H1 (cell line): ENCODE measurements at regions not wholly inside any gene's neighbourhood (a gene's known extent, or its start where the extent isn't known, plus 50 kb on each side); places are given as distances from the start of the nearest gene placed in this dataset.
"Not testable (repeated sequence)": the region's sequence is repeated elsewhere in the genome, so short reads cannot be mapped to it uniquely, and the experiment has no call there.

Source experiments
- CTCF ChIA-PET: fragments of 300-600 bp; sonication (Branson Sonifier 250); formaldehyde crosslinking; loops from one replicate; lab custom pipeline; 2021; ENCODE audit not compliant: partially characterized antibody; lab: Charles Lee
- POLR2A ChIA-PET: fragments of 300-600 bp; sonication (Branson Sonifier 250); formaldehyde crosslinking; loops from one replicate; lab custom pipeline; 2021; ENCODE audit warnings: inconsistent platforms; ENCODE audit not compliant: partially characterized antibody; lab: Charles Lee
- DNase-seq, 2 experiments: peaks; one replicate each; pipeline versions ENCODE4 v3.0.0 to v3.0.0-alpha.2; 2010 to 2022; ENCODE audit warnings: low spot score in 2 of 2, low read depth in 1 of 2, mixed read lengths in 1 of 2
- FAIRE-seq: peaks from 2 replicates; lab custom pipeline; 2011; peaks lifted over from hg19 to GRCh38; lab: Jason Lieb, UNC
- H2AFZ ChIP-seq: 2 replicates; pipeline ENCODE4 v1.8.1; 2012; ENCODE audit warnings: low read length, inconsistent platforms
- H2AK5ac ChIP-seq: 2 replicates; pipeline ENCODE4 v1.6.1; 2013; ENCODE audit warnings: low read depth, low read length
- H2BK120ac ChIP-seq: replicated peaks from 2 replicates; pipeline ENCODE3; 2013; ENCODE audit warnings: low read depth, low read length, inconsistent platforms
- H2BK12ac ChIP-seq: 2 replicates; pipeline ENCODE4 v1.6.1; 2013; ENCODE audit warnings: low read depth, low read length
- H2BK15ac ChIP-seq: 2 replicates; pipeline ENCODE4 v1.6.1; 2013; ENCODE audit warnings: low read length
- H2BK20ac ChIP-seq: 2 replicates; pipeline ENCODE4 v1.6.1; 2013; ENCODE audit warnings: low read length
- H2BK5ac ChIP-seq: 2 replicates; pipeline ENCODE4 v1.6.1; 2013; ENCODE audit warnings: low read depth, low read length
- H3K14ac ChIP-seq: 2 replicates; pipeline ENCODE4 v1.6.1; 2013; ENCODE audit warnings: inconsistent platforms; ENCODE audit not compliant: insufficient read length
- H3K18ac ChIP-seq: 2 replicates; pipeline ENCODE4 v1.6.1; 2013; ENCODE audit warnings: low read length; ENCODE audit errors: extremely low read depth
- H3K23ac ChIP-seq: 2 replicates; pipeline ENCODE4 v1.6.1; 2013; ENCODE audit warnings: inconsistent platforms; ENCODE audit not compliant: insufficient read length
- H3K23me2 ChIP-seq: 2 replicates; pipeline ENCODE4 v1.6.1; 2013; ENCODE audit warnings: low read depth, low read length
- H3K27ac ChIP-seq: 2 replicates; pipeline ENCODE4 v1.6.1; 2011; ENCODE audit warnings: low read depth, low read length, inconsistent platforms
- H3K27me3 ChIP-seq, 4 experiments: replicated peaks in 1 of 4; 1 replicate in 1 of 4; 2 replicates in 3 of 4; pipeline versions ENCODE4 v1.6.1 to v1.8.1; 2011 to 2013; ENCODE audit warnings: low read length in 3 of 4, mild to moderate bottlenecking in 3 of 4, inconsistent platforms in 2 of 4, mixed read lengths in 2 of 4, moderate library complexity in 1 of 4; ENCODE audit not compliant: control insufficient read depth in 3 of 4, insufficient read depth in 3 of 4; ENCODE audit errors: extremely low read depth in 1 of 4
- H3K36me3 ChIP-seq, 4 experiments: 2 replicates each; pipeline versions ENCODE4 v1.6.1 to v1.8.1; 2011 to 2013; ENCODE audit warnings: mild to moderate bottlenecking in 4 of 4, low read length in 3 of 4, moderate library complexity in 2 of 4, control low read depth in 1 of 4, inconsistent platforms in 1 of 4; ENCODE audit not compliant: insufficient read depth in 4 of 4, control insufficient read depth in 2 of 4
- H3K4ac ChIP-seq: replicated peaks from 2 replicates; pipeline ENCODE3; 2013; ENCODE audit warnings: low read length, low read depth, mixed read lengths, inconsistent platforms; ENCODE audit not compliant: insufficient read length
- H3K4me1 ChIP-seq, 4 experiments: replicated peaks in 1 of 4; 1 replicate in 1 of 4; 2 replicates in 3 of 4; pipeline versions ENCODE4 v1.6.1 to v1.8.1; 2011 to 2013; ENCODE audit warnings: low read length in 3 of 4, inconsistent platforms in 2 of 4, mixed read lengths in 1 of 4; ENCODE audit not compliant: insufficient read depth in 4 of 4, control insufficient read depth in 3 of 4
- H3K4me2 ChIP-seq, 2 experiments: 2 replicates each; pipeline versions ENCODE4 v1.6.1 to v1.8.1; 2011 to 2013; ENCODE audit warnings: low read depth in 2 of 2, low read length in 2 of 2, control low read depth in 1 of 2, inconsistent platforms in 1 of 2, mild to moderate bottlenecking in 1 of 2; ENCODE audit not compliant: insufficient read depth in 1 of 2
- H3K4me3 ChIP-seq, 4 experiments: fragments of 200-600, 300-600 bp in 1 of 4; sonication (generic), shearing (Covaris generic), sonication (Bioruptor Twin) in 1 of 4; 2 replicates each; pipeline versions ENCODE4 v1.5.1 to v1.8.1; 2011 to 2016; ENCODE audit warnings: low read length in 4 of 4, low read depth in 3 of 4, control low read depth in 2 of 4, inconsistent platforms in 2 of 4, mild to moderate bottlenecking in 2 of 4, mixed read lengths in 1 of 4, moderate library complexity in 1 of 4; ENCODE audit not compliant: insufficient read depth in 2 of 4; ENCODE audit errors: extremely low read depth in 1 of 4
- H3K56ac ChIP-seq: replicated peaks from 2 replicates; pipeline ENCODE3; 2013; ENCODE audit warnings: low read depth, mild to moderate bottlenecking, mixed read lengths, low read length, inconsistent platforms; ENCODE audit not compliant: insufficient read length
- H3K79me1 ChIP-seq: 2 replicates; pipeline ENCODE4 v1.6.1; 2013; ENCODE audit warnings: low read depth, low read length, control low read depth
- H3K79me2 ChIP-seq, 2 experiments: 2 replicates each; pipeline versions ENCODE4 v1.6.1 to v1.8.1; 2012 to 2013; ENCODE audit warnings: low read length in 2 of 2, mild to moderate bottlenecking in 2 of 2, inconsistent platforms in 1 of 2; ENCODE audit not compliant: insufficient read depth in 2 of 2, control insufficient read depth in 1 of 2
- H3K9ac ChIP-seq, 4 experiments: replicated peaks in 1 of 4; 1 replicate in 1 of 4; 2 replicates in 3 of 4; pipeline versions ENCODE4 v1.6.1 to v1.8.1; 2011 to 2013; ENCODE audit warnings: low read depth in 3 of 4, low read length in 3 of 4, control low read depth in 2 of 4, mild to moderate bottlenecking in 2 of 4, moderate library complexity in 2 of 4, inconsistent platforms in 1 of 4; ENCODE audit errors: extremely low read depth in 1 of 4
- H3K9me3 ChIP-seq, 2 experiments: 2 replicates each; pipeline versions ENCODE4 v1.6.1 to v1.8.1; 2012 to 2013; ENCODE audit warnings: mild to moderate bottlenecking in 2 of 2, moderate library complexity in 2 of 2, control low read depth in 1 of 2, inconsistent platforms in 1 of 2, low read depth in 1 of 2, low read length in 1 of 2, mixed read lengths in 1 of 2; ENCODE audit not compliant: insufficient read depth in 2 of 2
- H4K20me1 ChIP-seq, 2 experiments: replicated peaks in 1 of 2; 2 replicates each; pipeline versions ENCODE3 to v1.8.1; 2011 to 2013; ENCODE audit warnings: inconsistent platforms in 2 of 2, low read length in 2 of 2, mild to moderate bottlenecking in 1 of 2; ENCODE audit not compliant: insufficient read depth in 2 of 2, control insufficient read depth in 1 of 2
- H4K5ac ChIP-seq: 2 replicates; pipeline ENCODE4 v1.6.1; 2013; ENCODE audit warnings: low read length, low read depth, mixed read lengths, inconsistent platforms; ENCODE audit not compliant: insufficient read length
- H4K8ac ChIP-seq: 2 replicates; pipeline ENCODE4 v1.8.0; 2013; ENCODE audit warnings: mild to moderate bottlenecking, moderate library complexity, low read length, inconsistent platforms; ENCODE audit not compliant: insufficient read depth; ENCODE audit errors: extremely low read depth
- H4K91ac ChIP-seq: replicated peaks from 2 replicates; pipeline ENCODE3; 2013; ENCODE audit warnings: low read length, mixed read lengths, inconsistent platforms; ENCODE audit not compliant: insufficient read length
- WGBS, 2 experiments: shearing (Covaris generic) in 1 of 2; methylation state at CpG; one replicate each; pipeline versions ENCODE4 v1.1.6 to v1.1.7; 2013 to 2015; ENCODE audit warnings: low lambda C conversion rate in 2 of 2, mixed read lengths in 2 of 2, inconsistent platforms in 1 of 2, low coverage in 1 of 2, missing lambda C conversion rate in 1 of 2; ENCODE audit not compliant: insufficient replicate concordance in 2 of 2, insufficient coverage in 1 of 2, insufficient read length in 1 of 2; ENCODE audit errors: extremely low coverage in 1 of 2, missing lambda C conversion rate in 1 of 2; 5-methylcytosine and 5-hydroxymethylcytosine counted together

DNA sequence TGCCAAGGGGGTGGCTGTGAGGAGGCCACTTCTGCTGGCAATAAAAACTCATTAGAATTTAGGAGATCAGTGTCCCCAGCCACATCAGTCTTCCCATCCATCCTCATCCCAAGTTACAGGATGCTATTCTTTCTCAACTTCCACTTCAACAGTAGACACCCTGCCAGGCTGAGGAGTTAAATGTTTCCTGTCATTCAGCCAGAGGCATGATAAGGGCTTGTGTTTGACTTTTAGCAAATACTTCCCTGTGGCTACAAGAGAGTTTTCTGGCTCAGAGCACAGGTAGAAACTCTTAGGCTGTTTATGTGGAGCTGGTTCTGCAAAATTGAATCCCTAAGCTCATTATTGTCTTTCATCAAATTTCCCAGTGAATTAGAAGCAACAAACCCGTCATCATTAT is 262.9 kb upstream of the NPAP1 start:
- H3K27me3 ChIP-seq, H2BK15ac ChIP-seq, H2BK5ac ChIP-seq, H3K79me2 ChIP-seq, H4K8ac ChIP-seq, H2BK12ac ChIP-seq, H3K9ac ChIP-seq, H4K91ac ChIP-seq, H3K4me3 ChIP-seq, H3K23ac ChIP-seq, H3K18ac ChIP-seq, H2BK20ac ChIP-seq, H2AFZ ChIP-seq, POLR2A ChIA-PET, DNase-seq, H3K56ac ChIP-seq, H2BK120ac ChIP-seq, H3K4me2 ChIP-seq, H3K4ac ChIP-seq, H3K23me2 ChIP-seq, CTCF ChIA-PET, H3K36me3 ChIP-seq, H4K5ac ChIP-seq, H3K14ac ChIP-seq, FAIRE-seq, H3K4me1 ChIP-seq, H3K79me1 ChIP-seq, H4K20me1 ChIP-seq, H3K27ac ChIP-seq, H2AK5ac ChIP-seq: not testable (repeated sequence)
- peaks cover 12 to 14% of the 10 kb centered on the region in 2 experiments; a peak in 1 of 4 replicates for H3K9me3 ChIP-seq
- WGBS, 2 experiments, result 74% methylated on average over 1 of the region's 1 CpG; no CpG with 5 or more reads in 1 of the 2 experiments

DNA sequence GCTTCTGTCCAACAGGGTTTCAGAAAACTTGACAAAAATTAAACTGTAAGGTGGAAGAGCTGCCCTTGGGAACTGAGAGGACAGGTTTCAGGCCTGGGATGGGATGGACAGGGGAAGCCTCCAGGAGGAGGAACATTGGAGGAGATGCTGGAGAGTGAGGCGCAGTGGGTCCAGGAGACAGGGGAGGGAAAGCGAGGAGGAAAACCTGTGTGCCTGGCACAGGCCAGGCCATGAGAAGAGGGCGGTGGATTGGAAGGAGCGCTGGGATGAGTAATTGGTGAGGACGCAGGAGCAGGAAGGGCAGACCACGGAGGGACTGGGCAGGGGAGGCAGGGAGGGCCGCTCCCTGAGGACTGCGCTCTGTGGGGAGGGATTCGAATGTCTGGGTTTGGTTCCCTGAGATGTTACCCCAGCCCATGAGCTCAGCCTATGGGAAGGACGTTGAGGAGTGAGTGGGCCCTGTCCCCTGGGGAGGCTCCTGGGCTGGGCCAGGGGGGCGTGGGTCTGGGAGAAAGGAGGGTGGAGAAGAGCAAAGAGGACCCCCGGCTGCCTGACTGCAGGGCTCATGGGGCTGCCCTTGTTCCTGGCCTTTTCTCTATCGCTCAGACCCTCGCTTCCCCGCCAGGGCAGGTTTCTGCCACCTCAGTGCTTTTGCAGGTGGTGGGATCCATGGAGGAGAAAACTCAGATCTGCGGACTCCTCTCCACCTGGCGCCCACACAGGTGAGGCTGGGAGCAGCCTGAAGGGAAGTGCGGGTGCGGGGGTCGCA is 249.1 kb upstream of the NPAP1 start:
- H3K23me2 ChIP-seq, H3K18ac ChIP-seq, H4K8ac ChIP-seq, H3K9ac ChIP-seq, H2AK5ac ChIP-seq, CTCF ChIA-PET, H4K91ac ChIP-seq, H4K5ac ChIP-seq, H2AFZ ChIP-seq, H3K36me3 ChIP-seq, H2BK12ac ChIP-seq, H2BK20ac ChIP-seq, H3K4ac ChIP-seq, H2BK120ac ChIP-seq, H3K23ac ChIP-seq, H3K27ac ChIP-seq, H3K27me3 ChIP-seq, POLR2A ChIA-PET, H3K79me1 ChIP-seq, H3K14ac ChIP-seq, H3K79me2 ChIP-seq, H4K20me1 ChIP-seq, H2BK15ac ChIP-seq, H3K4me1 ChIP-seq, H3K56ac ChIP-seq, FAIRE-seq, H2BK5ac ChIP-seq: not testable (repeated sequence)
- 66% methylated on average over 10 of the region's 20 CpGs; no CpG with 5 or more reads in 1 of the 2 experiments for WGBS, 2 experiments
- Histone ChIP-seq H3K9me3 (peaks cover 0 to 17% of the 10 kb centered on the region in 2 experiments; a peak in 2 of 4 replicates), H3K4me2 (peak overlapping the region; percentile 28 to 60; a peak in 3 of 4 replicates), H3K4me3 (peak overlapping the region in 2 of 4 experiments; percentile 24 to 50; a peak in 4 of 8 replicates)
- peak in 1 of 2 experiments; percentile 56 for DNase-seq
